LNCaP clone FGC (cell line): ENCODE measurements at regions not wholly inside any gene's neighbourhood (a gene's known extent, or its start where the extent isn't known, plus 50 kb on each side); places are given as distances from the start of the nearest gene placed in this dataset.

Source experiments
- DNase-seq: peaks from one replicate; pipeline ENCODE4 v3.0.0-alpha.2; 2011; ENCODE audit warnings: low read depth
- H3K4me3 ChIP-seq: 2 replicates; pipeline ENCODE4 v1.5.1; 2011; ENCODE audit warnings: mild to moderate bottlenecking, low read depth, low read length, control low read depth
- TF ChIP-seq, protein P1 (sequence below): IDR thresholded peaks from 2 replicates; pipeline ENCODE4 v1.5.1; 2012; ENCODE audit warnings: mild to moderate bottlenecking; ENCODE audit not compliant: control insufficient read depth, insufficient read depth; ENCODE audit errors: extremely low read depth

DNA sequence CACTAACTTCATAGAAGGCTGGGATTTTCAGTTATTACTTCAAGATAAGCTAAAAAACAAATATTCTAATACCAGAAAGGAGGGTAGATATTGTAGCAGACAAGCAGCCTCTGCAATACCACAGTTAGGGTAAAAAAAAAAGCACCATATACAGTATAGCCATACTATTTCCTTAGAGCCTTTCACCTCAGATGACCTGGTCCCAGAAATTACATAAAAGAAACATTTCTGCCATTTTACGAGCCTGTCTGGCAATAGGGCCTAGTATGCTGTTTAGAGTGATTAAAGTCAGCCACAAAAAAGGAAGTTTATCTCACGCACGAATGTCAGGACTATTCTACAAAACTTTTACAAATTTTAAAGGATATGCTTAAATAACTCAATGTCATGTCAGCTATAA is 1016.6 kb downstream of the PLOD2 start:
- H3K4me3 ChIP-seq: no peak overlapping the region
- TF ChIP-seq, protein P1, sequence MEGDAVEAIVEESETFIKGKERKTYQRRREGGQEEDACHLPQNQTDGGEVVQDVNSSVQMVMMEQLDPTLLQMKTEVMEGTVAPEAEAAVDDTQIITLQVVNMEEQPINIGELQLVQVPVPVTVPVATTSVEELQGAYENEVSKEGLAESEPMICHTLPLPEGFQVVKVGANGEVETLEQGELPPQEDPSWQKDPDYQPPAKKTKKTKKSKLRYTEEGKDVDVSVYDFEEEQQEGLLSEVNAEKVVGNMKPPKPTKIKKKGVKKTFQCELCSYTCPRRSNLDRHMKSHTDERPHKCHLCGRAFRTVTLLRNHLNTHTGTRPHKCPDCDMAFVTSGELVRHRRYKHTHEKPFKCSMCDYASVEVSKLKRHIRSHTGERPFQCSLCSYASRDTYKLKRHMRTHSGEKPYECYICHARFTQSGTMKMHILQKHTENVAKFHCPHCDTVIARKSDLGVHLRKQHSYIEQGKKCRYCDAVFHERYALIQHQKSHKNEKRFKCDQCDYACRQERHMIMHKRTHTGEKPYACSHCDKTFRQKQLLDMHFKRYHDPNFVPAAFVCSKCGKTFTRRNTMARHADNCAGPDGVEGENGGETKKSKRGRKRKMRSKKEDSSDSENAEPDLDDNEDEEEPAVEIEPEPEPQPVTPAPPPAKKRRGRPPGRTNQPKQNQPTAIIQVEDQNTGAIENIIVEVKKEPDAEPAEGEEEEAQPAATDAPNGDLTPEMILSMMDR: no peak
- DNase-seq: no peak

DNA sequence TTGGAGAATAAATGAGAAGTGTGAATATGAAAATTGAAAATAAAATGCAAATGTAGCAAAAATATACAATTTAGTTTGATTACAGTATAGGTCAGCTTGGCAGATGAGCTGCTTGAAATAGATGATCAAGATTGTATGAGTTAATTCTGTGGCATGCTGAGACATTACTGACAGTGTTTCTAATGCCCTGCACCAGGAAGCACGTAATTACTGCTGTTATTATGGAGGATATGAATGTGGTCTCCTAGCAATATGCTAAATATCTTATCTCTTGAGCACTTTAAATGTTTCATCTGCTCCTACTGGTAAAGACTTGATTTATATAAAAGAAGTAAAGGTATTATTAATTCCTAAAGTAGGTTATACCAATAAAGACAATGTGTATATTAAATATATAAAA is 1015.5 kb downstream of the PLOD2 start:
- H3K4me3 ChIP-seq: no peak overlapping the region
- TF ChIP-seq, protein P1: no peak
- DNase-seq: no peak

DNA sequence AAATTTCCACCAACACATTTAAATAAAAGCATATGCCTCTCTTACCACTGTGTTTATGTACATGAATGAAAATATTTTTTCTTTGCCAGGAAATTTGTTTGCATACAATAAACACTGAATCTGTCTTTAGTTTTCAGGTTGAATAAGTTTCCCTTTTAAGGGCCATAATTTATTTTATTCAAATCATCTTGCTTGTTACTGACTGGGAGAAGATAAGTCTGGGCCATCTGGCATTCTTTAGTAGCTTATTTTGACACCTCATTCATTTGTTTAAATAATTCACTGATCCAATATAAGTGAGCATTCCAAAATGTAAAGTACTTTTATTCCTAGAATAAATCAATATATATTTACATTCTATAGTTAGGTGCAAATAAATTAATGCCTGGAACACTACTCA is 1001.3 kb downstream of the PLOD2 start:
- H3K4me3 ChIP-seq: no peak overlapping the region
- DNase-seq: no peak
- TF ChIP-seq, protein P1: no peak

DNA sequence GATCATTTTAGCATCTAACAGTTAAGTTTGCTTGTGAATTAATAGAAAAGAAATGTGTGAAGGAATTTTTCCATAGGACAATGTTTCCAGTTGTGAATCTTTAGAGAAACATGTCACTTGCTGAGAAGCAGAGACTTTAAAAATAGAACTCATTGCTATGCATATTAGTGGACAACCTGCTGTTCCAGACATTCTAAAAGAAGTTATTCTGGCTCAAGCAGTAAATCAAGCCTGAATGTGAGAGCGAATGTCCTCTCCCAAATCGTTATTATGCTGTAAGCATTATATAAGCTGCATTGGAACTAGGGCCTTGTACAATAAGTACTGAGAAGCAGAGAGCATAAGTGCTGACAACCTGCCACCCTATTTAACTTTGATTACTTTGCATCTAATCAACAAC is 990.9 kb downstream of the PLOD2 start:
- no peak overlapping the region for H3K4me3 ChIP-seq
- TF ChIP-seq, protein P1: no peak
- DNase-seq: no peak

DNA sequence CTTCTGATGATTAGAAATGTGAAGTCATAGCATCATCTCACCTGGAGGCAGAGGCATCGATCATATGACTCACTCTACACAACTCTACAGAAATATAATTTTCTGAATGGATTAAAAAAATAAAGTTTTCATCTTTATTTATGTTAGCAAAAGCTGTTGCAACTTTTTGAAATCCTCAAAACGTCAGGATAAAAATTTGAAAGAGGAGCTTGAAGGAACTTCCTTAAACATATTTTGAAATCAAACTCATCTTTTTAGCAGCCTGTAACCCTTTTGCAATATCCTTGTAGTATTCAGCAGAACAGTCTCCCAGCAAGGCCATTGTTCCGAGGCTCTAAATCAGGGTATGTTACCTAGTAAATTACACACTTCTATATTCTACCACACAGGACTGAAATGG is 985.4 kb downstream of the PLOD2 start:
- no peak for DNase-seq
- TF ChIP-seq, protein P1: no peak
- no peak overlapping the region for H3K4me3 ChIP-seq

DNA sequence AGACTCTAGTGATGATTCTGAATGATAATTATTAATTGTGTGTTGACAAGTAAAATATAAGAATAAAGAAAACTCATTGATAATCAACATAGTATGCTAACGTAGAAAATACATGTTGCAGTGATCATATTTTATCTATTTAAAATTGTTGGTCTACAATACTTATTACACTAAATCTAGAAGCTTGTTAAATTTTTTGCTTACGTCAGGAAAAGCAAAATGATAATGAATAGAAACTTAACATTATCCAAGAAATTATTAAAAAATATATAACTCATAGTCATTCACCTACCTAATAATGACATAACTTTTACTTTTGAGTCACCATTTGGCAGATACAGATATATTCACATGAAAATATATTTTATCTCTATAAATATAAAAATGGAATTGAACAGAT is 984.1 kb downstream of the PLOD2 start:
- H3K4me3 ChIP-seq: no peak overlapping the region
- TF ChIP-seq, protein P1: no peak
- no peak for DNase-seq

DNA sequence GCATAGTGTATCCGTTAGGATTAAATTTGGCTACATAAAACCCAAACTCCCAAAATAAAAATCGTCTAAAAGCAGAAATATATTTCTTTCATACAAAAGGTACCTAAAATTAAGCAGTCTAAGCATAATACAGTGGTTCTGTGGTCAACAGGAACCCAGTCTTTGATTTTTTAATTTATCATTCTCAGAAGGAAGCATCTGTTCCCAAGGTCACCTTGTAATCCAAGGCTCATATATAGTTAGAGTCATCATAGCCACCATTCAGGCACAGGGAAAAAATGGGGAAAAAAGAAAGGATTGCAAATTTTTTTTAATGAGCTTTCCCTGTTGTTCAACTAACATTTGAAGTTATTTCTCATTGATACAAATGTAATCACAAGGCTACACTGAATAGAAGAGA is 983.2 kb downstream of the PLOD2 start:
- TF ChIP-seq, protein P1: no peak
- no peak overlapping the region for H3K4me3 ChIP-seq
- no peak for DNase-seq
